Left forelimb (tissue), 1 donor: ENCODE measurements at regions not wholly inside any gene's neighbourhood (a gene's known extent, or its start where the extent isn't known, plus 50 kb on each side); places are given as distances from the start of the nearest gene placed in this dataset.

Experiments used
- DNase-seq: peaks from one replicate; pipeline ENCODE4 v3.0.0-alpha.2; 2018; ENCODE audit warnings: low spot score

DNA sequence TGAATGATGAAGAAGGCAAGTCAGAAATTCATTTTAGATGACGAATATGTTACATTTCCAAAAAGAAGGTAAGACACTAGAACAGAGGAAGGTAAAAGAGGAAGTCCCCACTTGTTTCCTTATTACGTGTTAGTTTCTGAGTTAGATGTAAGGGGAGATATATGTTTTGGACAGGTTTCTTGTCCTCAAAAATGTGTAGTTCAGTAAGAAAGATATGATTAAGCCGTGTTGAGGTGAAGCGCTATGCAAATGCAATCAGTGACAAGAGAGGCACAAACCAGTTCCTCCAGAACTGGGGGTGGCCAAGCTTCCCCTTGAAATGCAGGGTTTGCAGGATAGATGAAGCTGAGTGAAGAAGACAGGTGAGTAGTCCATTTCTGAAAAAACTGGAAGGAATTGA is 293.3 kb upstream of the RUNX1 start:
- DNase-seq, result no peak

DNA sequence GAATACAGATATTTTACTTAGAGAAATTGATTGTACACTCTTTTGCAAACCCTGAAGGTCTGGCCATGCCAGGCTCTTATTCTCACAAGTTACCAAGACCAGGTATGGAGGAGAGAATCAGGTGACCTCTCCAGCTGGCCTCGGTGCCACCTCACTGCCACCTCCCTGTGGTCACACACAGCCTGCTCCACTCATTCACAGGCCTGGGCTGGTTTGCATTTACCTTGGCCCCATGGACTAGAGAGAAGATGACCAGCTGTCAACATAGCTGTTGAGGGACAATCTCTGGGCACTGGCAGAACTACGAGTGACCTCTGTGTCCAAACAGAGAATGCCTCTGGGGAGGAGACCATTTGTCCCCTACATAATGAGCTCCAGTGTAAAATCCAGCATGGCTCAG is 291.2 kb upstream of the RUNX1 start:
- no peak for DNase-seq

DNA sequence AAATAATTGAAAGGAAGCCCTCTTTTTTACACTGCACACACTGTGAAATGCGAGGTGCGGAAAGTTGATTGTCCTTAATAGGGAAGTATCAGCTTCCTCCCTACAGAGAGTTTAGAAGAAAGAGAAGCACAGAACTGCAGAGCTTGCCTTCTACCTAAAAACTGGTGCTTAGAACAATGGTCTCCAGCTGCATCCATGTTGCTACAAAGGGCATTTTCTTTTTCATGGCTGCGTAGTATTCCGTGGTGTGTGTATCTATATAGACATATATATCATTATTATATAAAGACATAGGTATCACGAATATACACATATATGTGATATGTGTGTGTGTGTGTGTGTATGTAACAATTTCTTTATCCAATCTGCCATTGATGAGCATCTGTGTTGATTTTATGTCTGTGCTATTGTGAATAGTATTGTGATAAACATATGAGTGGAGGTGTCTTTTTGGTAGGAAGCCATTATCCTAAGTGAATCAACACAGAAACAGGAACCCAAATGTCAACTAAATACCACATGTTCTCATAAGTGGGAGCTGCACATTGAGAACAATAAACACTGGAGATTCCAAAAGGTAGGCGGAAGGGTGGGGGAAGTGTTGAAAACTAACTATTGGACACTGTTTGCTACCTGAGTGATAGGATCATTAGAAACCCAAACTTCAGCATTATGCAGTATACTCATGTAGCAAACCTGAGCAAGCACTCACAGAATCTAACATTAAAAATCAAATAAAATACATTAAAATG is 290.0 kb upstream of the RUNX1 start:
- no peak for DNase-seq

DNA sequence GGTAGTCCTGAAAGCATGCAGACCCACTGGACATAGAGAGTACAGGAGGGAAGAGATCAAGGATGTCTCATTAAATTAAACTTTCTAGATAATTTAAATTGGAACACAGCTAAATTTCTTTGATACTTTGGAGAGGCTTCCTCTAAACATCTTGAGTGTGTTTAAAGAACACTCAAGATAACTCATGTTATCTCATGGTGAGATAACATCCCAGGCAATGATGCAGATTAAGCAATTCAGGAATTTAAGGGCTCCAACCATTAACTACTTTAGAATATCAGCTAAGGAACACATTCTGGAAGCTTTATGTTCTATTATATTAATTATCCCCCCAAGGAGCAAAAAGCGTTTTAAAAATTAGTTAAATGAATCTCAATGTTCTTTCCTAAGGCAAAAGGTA is 289.2 kb upstream of the RUNX1 start:
- no peak for DNase-seq

DNA sequence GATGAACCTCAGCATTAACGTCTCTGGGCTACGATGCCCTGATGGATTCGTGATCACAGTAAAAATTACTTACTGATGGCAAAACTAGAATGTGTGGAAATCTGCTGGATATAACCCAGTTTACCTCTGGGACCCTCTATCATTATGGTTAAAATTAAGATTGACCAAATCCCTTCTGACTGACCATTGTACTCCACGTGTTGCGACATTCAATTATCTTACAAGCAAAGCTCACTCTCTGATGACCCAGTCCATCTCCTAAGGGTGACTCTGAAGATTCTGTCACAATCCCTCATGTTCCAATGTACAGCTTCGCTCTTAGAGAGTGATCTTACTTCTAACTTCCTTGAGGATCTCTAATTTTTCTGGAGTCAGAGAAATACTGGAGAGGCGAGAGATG is 288.5 kb upstream of the RUNX1 start:
- no peak for DNase-seq

DNA sequence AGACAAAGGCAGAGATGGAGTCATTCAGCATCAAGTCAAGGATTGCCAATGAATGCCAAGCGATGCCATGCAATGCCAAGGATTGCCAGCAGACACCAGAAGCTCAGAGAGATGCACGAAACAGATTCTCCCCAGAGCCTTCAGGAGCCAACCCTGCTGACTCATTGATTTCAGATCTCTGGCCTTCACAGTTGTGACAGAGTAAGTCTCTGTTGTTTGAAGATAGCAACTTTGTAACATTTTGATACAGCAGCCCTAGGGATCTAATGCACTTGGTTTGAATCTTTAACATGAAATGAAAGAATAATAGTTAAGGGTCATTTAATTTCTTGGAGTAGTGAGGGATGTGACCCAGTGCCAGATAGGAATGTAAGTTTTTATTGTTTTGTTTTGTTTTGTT is 287.4 kb upstream of the RUNX1 start:
- no peak for DNase-seq

DNA sequence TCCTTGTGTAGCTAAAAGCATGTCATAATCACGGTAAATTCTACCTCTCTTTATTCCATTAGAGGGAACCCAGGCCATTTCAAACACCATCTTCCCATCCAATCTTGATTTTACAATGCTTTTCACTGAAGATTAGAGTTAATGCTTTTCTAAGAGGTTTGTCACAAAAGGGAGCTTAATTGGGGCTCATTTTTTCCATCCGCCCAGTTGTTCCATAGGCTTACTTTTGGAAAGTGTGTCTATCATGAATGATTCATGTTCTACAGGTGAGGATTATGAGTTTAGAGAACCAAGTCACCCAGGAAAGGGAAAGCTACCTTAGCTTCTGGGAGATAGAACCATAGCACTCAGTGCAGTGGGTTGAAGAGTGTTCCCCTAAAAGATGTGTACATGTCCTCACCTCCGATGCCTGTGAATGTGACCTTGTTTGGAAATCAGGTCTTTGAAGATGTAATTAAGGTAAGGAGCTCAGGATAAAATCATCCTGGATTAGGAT is 286.9 kb upstream of the RUNX1 start:
- no peak for DNase-seq

DNA sequence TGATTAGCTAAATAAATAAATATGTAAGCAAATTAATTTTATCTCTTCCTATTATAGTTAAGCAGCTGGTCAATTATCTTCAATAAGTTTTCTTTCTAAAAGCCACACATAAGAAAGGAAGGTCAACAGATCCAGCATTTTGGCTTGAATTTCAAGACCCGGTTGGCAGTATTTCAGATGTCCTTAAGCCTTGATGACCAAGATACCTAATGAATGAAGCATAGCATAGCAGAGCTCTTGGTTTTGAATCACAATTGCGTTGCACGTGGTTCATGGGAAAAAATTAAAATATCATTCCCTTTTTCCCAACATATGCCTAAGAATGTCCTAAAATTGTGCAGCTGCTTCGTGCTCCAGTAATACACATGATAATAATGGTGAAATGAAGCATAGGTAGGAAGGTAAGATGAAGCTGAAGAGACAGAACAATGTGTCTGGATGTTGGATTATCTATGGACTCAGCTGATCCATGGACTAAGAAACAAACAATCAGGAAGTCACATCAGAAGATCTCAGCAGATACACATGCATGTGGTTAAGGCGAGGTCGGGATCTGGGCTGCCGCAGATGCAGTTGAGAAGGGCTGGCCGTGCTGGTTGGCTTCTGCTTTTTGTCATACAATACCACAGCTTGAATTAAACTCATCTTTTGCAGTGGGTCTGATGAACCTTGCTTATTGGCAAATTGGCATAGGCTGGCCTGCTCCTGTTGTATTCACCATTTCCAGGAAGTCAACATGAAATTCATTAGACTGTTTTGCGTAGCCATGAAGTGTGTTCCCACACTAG is 284.9 kb upstream of the RUNX1 start:
- no peak for DNase-seq

DNA sequence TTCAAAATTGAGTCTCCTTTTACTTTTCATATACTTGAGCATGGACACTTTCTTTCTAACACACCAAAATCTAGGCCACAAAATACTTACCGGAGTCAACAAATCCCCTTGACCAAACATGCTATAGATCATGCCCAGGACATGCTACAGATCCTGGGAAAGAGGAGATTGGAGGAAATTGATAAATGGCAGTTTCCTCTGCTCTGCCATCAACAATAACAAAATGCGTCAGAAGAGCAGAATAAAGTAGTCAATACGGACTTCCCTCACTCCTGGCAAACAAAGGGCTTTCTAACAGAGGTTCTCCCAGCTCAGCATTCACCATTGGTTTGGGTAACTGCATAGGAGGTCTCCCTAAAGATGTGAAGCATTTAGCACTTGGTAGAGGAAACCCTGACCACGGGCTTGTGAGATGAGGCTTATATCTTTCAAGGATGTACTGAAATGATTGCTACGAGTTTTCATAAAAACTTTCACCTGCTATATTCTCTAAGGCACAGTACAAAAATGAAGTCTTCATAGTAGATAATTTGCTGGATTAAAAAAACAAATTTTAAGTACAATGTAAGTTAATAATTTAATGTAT is 283.8 kb upstream of the RUNX1 start:
- DNase-seq, result no peak

DNA sequence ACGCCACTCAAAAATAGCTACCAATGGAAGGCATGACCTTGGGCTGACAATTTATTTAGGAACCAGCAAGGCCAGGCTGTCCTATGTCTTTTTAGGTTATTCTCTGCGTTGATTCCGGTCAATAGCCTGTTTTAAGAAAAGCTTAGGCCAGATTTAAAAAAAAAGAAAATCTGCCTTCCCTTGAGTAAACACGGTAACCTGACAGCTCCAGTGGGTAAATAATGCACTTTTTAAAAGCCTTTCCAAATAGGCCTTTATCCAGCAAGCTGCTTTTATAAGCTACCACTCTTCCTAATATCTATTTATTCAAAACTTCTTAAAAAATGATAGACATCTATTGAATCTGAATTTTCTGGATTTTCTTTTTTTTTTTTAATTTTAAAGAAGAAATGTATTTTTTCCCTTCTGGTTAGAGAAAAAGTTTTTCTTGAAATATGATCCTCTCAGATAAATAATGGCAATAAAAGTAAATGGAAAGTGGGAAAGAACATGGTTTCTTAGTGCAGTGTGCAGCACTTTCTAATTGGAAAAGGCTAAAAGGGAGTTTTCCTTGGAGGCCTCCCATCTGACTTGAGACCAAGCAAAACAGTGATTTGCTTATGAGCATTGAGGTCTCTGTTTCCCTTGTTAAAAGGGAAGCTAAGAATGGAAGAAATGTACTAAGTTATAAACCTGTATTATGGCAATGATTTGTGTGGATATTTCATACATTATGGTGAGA is 281.0 kb upstream of the RUNX1 start:
- no peak for DNase-seq

DNA sequence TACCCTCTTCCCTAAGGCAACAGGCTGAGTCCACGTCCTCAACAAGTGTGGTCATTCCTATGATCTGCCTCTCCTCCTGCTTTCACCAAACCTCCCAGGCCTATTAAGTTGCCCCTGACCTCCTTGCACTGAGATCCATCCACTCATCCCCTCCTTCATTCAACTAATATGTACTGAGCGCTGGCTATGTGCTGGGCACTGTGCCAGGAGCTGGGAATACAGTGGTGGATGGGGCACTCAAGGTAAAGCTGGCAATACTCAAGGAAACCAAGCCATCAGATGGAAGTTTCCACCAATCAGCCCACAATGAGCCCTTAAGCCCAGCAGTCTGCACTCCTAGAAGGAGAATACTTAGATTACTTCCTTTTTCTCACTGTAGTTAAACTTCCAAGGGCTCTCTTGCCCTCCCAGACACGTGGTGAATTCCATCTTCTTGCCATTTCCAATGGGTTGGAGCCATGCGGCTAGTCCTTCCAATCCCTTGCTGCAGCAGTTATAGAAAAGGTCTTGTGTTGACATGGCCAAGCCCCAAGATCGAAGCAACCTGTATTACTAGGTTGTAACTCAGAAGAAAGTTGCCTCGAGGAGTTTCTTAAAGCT is 279.9 kb upstream of the RUNX1 start:
- no peak for DNase-seq

DNA sequence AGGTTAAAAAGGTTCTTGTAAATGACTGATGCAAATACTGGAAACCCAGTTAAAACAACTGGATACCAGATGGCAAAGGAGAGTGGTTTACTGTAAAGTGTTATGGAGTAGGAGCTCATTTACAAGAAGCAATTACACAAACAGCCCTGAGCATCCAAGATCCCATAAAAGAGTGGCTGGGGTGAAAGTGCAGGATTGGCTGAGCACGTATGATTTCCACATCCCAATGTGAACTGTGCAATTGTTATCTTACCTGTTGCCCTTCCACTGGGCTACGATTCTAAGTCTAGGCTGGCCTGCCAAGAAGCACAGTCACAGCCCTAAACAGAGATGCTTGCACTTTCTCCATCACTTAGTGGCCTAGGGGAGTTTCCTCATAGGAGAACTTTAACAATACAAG is 277.6 kb upstream of the RUNX1 start:
- DNase-seq, result no peak

DNA sequence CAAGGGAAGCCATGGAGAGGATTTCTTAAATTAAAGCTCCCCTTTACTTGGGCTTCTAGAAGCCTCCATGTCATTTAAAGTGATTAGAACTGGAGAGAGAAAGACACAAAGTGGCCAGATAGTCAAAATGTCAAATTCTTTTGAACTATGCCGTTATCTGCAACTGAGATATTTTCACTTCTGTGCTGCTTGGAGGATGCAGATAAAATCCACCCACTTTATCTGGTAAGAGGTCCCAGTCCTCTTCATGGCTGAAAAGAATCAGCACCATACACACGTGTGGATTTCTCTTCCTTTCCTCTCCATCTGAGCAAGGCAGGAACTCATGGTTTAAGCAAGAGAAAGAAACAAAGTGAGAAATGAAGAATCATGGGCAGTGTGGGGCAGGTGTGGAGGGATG is 276.9 kb upstream of the RUNX1 start:
- no peak for DNase-seq

DNA sequence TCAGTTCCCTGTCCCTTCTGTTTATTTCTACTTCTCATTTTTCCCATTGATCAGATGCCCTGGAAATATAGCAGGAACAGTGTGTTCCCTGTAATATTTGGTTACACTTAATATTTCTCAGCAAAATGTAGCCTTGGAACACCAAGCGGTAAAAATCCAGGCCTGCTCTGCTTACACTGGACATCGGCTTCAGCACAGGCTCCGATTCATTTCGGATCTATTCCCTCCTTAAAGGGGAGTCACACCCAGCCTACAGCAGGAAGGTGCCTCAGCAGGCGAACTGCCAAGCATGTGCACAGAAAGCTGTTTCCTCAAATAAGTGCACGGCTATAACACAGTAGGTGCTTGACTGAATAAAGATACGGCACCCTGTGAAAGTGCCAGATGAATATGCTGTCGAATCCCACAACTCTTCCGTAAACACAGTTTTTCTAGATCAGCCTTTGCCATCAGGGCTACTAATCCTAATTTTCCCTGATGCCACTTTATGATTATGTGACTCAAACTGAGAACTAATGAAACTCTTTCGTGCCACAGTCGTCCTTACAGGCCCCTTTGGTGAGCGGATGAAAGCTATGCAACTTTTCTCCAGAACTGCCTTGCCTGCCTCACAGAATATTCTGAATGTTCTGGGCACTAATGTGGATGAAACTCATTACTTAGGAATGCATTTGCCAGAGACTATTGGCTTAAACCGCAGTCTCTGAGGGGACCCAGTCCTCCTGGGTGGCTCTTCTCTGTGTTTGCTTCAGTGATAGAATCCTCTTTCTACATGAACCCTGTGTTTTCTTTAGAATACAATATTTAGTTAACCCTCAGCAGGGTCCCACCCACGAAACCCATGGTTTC is 275.5 kb upstream of the RUNX1 start:
- DNase-seq, result no peak

DNA sequence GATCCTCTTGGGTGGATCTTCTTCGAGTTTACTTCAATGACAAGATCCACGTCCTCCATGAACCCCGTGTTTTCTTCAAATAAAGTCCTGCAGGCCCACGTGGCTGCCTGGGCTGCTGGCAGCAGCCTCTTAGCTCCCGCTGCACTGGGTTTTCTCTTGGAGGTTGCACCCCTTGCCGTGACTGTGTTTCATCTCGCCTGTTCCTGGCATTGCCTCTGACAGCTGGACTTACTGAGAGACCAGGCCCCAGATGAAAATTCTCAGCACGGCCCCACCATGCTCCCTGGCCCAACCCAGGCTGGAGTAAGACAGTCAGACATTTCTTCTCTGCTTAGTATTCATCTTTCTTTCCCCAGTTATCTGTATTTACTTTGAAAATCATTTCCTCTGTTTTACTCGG is 274.8 kb upstream of the RUNX1 start:
- no peak for DNase-seq

DNA sequence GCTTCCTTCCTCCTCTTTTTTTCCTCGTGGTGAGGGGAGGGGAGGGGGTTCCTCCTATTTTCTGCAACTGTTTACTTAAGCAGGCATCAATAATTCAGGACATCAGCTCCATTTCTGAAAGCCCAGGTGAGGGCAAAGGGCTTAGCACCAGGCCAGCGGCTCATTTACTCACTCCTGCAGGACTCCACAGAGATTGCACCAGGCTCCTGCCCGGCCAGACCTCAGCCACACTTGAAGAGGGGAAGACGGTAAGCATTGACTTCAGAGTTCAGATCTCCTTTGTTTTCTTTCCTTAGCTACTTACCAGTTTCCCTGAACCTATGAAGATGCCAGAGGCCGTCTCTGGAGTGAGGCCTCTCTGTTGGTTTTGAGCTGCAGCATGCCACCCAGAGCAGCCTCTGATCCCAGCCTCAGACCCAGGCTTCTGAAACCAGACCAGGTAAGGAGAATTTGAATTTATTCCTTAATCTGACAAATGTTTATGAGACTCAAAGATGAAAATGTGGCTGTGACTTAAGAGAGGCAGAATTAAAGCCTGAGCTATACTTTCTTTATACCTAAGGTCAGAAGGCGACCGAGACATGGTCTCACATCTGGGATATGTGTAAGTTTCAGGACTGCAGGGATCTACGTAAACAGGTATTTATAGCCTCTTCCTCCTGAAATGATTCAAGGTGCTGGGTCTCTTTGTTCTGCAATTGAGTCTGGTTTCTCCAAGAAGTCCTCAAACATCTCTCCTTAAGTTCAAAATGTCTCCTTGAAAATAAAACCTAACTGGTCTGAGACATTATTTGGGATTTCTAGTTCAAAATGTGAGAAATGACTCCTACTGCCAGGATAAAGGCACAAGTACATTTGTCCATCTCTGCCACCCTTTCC is 272.5 kb upstream of the RUNX1 start:
- no peak for DNase-seq

DNA sequence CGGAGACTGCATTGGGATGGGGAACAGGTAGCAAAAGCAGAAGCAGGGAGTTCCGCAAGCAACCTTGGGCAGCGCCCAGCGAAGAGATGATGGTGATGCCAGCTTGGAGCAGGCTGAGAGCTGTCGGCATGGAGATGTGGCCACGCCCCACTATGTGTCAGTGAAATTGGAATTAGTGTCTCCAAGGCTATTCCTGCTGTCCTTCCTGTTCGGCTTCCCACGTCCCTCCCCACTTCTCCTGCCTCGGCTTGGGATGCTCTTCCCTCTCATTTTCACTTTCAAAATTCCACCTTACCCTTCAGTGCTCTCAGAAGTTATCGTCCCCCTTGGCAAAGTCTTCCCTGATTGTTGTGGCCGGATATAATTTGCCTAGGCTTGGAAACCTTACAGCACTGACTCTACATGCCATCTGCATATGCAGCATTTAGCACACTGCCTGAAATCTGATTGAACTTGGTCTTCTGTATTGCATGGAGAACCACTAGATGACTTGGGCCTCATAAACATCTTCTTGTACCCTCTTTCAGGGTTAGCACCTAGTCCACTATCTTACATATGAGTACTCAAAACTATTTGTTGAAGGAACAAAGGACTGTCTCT is 270.7 kb upstream of the RUNX1 start:
- no peak for DNase-seq

DNA sequence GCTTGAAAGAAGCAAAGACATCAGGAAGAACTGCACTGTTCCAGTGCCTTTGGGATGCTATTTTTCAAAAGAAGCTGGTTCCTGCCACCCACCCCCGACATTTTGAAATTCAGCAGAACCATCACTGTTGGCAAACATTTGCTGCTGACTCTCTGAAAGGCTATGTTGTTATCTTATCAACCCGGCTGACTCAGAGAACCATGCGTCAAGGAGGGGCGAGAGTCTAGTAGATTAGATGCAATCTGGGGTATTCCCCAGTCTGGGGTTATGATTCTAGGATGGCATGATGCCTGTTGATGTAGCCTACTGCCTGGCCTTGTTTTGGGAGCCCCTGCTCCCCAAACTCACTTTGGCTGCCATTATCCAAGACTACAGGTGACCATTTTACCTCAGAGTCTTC is 267.8 kb upstream of the RUNX1 start:
- no peak for DNase-seq

DNA sequence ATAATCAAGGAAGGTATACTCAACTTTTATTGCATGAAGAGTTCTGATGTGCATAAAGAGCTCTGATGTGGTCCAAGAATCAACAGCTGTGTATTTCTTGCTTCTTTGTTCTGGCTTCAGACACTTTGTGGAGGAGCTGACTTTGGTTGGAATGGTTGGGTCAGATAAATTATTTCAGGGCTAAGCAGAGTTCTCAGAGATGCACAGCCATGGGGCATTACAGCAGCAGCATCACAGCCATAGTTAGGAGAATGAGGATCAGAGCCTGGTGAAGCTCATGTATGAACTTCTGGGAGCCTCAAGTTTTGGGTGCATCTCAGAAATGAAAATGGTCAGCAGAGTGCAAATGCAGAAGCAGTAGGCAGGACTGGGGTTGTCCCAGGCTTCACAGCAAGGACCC is 267.4 kb upstream of the RUNX1 start:
- DNase-seq, result no peak
